HG03045 (cell line): ENCODE measurements at regions not wholly inside any gene's neighbourhood (a gene's known extent, or its start where the extent isn't known, plus 50 kb on each side); places are given as distances from the start of the nearest gene placed in this dataset.
"Not testable (repeated sequence)": the region's sequence is repeated elsewhere in the genome, so short reads cannot be mapped to it uniquely, and the experiment has no call there.

Experiments
- ATAC-seq: cut with Tn5 transposase; IDR thresholded peaks from one replicate; pipeline ENCODE4 v1.9.1; 2021; ENCODE audit warnings: mild to moderate bottlenecking, moderate library complexity; ENCODE audit not compliant: unreplicated experiment

DNA sequence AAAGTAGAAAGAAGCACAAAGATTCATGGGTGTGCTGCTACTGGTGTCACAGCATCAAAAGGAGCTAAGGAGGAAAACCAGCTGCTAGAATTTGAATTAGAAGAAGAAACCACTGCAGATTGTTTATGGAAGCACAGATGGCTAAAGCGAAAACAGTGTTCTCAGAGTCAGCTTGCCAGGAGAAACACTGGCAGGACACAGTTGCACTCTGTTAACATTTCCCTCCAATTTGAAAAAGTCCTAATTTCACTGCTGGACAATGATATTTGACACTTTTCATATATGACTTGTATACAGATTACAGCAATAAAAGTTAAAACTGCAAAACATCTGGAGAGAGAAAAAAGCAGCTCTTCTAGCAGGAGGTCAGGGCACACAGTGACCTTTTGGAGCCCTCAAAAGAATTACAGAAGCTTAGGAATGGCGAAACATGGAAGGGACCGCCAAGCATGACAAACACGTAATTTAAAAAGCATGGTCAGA lies 314.5 kb downstream of the COL12A1 start:
- ATAC-seq: no peak

- ATAC-seq: no peak
Measured at GRCh38 chr6:74889635-74890034, 316.2 kb downstream of the COL12A1 start.

DNA sequence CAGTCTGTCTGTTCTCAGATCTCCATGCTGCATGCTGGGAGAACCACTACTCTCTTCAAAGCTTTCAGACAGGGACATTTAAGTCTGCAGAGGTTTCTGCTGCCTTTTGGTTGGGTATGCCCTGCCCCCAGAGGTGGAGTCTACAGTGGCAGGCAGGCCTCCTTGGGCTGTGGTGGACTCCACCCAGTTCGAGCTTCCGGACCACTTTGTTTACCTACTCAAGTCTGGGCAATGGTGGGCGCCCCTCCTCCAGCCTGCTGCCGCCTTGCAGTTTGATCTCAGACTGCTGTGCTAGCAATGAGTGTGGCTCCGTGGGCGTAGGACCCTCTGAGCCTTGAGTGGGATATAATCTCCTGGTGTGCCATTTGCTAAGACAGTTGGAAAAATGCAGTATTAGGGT lies 317.1 kb downstream of the COL12A1 start:
- ATAC-seq: not testable (repeated sequence)

GRCh38 chr6:74879976-74880375 lies 325.9 kb downstream of the COL12A1 start:
- no peak for ATAC-seq

GRCh38 chr6:74879234-74879633 lies 326.6 kb downstream of the COL12A1 start:
- no peak for ATAC-seq

- ATAC-seq: no peak
Measured at GRCh38 chr6:74875193-74875592, 330.7 kb downstream of the COL12A1 start.

GRCh38 chr6:74872754-74873476 lies 332.9 kb downstream of the COL12A1 start:
- no peak for ATAC-seq

DNA sequence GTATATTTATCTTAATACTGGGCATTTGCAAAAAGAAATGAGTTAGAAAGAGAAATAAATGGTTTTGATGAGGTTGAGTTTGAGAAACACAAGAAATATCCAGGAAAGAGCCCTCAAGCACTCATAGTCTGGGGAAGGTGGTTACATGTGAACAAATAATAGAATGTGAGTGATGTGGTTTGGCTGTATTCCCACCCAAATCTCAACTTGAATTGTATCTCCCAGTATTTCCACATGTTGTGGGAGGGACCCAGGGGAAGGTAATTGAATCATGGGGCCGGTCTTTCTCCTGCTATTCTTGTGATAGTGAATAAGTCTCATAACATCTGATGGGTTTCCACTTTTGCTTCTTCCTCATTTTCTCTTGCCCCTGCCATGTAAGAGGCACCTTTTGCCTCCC lies 334.1 kb downstream of the COL12A1 start:
- no peak for ATAC-seq

DNA sequence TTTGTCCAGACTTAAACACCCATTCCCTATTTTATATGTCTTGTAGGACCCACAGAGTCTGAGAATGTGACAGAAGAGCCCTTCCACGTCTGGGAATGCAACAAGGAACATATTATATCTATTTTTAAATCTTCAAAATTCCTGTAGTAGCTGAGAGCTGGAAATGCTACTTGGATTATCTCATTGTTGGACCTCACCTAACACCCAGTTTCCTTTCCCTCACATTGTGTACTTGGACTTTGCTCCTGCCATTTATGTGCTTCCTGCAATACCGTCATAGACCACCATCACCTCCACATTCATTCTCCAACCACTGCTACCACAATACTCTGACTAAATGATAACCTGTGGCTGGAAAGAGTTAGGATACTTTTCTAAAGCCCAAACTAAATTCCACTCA lies 335.4 kb downstream of the COL12A1 start:
- no peak for ATAC-seq

DNA sequence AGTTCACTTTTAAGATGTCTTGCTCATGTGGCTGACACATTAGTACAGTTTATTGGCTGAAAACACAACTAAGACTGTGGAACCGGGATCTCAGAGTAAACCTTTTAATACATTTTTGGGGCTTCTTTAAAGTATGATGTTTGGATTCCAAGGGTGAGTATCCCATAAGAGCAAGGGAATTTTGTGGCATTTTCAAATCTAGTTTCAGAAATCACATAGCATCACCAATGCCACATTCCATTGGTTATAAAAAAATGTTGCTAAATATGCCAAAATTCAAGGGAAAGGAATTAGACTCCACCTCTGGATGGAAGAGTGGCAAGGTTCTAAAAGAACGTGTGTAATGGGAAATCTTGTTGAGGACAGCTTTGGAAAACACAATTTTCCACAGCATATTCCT lies 338.6 kb downstream of the COL12A1 start:
- no peak for ATAC-seq

- ATAC-seq: no peak
Measured at GRCh38 chr6:74863968-74864367, 341.9 kb downstream of the COL12A1 start.

DNA sequence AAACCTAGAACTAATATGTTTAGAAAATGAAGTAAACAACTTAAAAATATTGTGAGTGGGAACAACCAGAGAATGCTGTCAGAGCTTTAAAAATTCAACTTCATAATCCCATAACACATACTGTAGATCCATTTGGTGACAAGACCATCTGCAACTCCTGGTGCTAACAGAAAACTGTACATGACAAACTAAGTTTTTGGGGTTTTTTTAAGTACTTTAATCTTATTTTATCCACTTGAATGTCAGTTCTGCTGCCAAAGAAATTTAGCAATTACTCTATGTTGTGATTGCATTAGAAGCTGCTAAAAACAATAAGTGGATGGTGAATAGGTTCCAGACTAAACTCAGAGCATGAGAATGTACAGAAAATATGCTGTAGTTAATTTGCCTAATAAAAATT lies 345.4 kb downstream of the COL12A1 start:
- ATAC-seq: no peak

GRCh38 chr6:74857157-74857556 lies 348.7 kb downstream of the COL12A1 start:
- no peak for ATAC-seq

GRCh38 chr6:74853991-74854390 lies 351.9 kb downstream of the COL12A1 start:
- no peak for ATAC-seq

DNA sequence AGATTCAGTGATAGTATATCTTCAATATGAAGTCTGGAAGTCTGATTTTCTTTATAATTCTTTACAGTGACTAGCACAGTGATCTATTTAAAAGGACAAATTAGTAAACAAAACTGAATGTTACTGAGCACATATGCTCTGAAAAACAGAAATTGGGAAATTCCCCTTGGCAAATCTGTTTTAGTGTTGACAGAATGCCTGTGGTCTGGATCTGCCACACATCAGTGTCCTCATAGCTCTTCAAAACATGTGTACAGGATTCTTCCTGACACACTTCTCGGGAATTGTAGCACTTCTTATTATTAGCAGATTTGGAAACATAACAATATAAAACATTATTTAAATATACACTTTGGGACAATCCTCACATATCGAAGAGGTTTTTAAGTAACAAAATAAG lies 354.3 kb downstream of the COL12A1 start:
- no peak for ATAC-seq

DNA sequence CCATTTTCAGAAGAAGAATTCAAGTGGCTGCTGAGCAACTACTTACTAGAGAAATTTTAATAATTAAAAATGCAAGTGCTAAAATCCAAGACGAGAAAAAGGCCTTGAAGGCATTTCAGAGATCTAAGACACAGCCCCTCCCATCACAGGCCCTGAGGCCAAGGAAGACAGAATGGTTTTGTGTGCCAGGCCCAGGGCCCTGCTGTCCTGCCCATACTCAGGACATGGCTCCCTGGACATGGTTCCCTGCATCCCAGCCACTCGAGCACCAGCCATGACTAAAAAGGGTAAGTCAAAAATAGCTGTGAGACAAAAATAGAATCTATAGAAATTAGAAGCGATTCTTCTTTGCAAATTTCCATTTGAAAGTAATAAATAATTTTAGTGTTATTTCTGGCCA lies 364.9 kb downstream of the COL12A1 start:
- no peak for ATAC-seq

DNA sequence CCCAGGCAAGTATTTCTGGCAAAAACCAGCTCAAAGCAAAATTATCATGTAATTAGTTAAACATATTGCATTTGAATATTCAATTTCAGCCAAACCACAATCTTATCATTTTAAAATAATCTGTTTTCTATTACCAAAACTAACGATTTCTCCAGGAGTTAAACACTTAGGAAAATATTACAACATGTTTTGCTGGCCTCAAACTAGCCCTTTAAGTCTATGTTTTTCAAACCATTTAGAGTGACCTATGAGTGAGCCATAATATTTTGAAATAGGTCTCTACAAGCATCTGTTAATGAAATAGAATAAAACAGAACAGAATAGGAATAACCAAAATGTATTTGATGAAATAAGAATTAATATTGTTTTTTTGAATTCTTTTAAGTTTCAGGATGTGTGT lies 370.9 kb downstream of the COL12A1 start:
- ATAC-seq: no peak

DNA sequence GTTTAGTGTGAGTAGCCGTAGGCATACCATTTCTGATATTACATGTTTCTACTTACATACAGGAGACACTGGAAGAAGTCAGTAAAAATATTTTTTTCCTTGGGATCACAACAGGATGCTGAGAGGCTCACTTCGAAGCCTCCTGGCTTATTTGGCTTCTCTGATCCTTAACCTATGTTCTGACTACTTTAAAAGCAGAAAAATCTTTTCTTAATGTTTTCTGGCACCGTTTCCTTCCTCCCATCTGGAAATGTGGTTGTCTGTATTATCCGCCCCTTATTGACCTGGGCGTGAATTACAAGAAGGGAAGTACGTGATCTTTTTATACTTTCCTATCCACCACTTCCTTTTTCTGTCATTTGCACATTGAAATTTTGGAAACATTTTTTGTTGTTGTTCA lies 379.6 kb downstream of the COL12A1 start:
- ATAC-seq: no peak

DNA sequence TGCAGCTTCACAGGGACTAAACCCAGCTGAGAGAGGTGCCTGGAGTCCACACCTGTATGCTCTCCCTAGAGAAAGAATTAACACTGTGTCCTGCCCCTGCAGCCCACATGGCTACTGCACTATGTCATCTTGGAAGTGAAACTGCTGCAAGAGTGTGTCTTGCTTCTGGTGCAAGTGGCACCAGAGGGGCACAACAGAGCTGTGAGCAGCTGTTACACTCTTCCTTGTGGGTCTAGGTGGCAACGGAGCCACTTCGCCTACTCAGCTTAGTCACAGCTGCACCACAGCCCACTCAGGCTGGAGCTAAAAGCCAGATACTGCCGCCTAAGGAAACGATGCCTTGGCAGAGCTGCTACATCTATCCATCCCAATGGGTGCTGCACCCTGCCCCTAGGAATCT lies 391.4 kb downstream of the COL12A1 start:
- no peak for ATAC-seq

DNA sequence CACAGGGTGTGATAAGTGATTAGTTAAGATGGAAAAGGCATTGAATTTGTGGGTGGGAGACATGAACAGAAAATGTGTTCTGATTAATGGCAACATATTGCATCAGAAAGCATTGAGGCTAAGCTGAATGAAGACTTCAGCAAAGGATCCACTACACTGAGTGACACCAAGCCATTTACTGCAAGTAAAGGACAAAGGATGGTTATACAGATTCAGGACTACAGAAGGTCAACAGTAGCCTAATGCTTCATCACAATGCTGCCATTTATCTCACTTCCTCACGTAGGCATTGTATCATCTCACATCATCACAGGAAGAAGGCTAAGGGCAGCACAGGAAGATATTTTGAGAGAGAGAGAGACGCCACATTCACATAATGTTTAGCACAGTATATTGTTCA lies 398.2 kb downstream of the COL12A1 start:
- ATAC-seq: no peak

DNA sequence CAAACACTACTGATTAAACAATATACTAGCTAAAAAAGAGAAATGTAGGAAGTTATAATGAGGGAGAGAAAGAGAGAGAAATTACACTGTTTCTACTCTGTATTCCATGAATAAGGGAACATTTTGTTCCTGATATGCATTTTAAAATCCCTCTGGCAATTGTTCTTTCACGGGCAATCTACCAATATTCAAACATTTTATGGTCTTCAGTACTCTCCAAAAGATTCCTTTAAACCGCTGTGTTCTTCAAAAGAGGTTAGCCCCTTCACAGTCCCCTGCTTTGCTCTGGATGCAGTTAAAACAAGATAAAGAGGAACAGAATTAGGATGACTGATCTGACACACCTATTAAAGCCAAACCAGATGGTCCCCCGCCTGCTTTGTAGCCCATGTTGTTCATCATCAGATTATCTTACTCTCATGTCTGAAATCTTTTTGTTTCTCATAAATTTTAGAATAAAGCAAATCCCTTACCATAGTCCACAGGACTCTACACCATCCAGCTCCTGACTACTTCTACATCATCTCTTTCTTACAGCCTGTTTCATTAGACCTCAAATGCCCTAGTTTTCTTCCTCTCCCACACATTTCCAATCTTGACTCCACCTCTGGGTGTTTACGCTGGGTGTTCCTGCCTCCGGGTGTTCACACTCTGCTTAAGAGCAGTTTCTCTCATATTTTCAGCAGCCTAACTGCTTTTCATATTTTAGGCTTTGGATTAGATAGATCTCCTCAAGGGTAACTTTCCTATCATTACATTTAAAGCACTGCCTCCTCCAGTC lies 399.7 kb downstream of the COL12A1 start:
- no peak for ATAC-seq

DNA sequence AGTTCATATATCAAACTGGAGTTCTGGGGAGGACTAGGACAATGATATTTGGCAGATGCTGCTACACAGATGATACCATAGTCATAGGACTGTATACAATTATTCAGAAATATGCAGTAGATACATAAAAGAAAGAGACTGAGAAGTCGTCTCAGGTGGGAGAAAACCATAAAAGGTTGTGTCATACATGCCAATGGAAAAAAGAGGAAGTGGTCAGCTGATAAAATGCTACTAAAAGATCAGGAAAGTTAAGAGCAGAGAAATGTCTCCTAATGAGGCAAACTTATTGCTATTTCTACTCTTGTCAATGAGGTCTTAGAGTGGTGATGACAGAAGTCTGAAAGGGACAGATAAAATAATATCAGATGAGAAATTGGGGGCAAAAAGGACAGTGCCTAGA lies 407.6 kb downstream of the COL12A1 start:
- no peak for ATAC-seq
